Omental fat pad (tissue), 3 donors: ENCODE measurements at regions not wholly inside any gene's neighbourhood (a gene's known extent, or its start where the extent isn't known, plus 50 kb on each side); places are given as distances from the start of the nearest gene placed in this dataset.

Source experiments
- ATAC-seq: fragments of 150-250 bp; one replicate; pipeline ENCODE4 v1.9.1; 2016; ENCODE audit warnings: mild to moderate bottlenecking, moderate library complexity; ENCODE audit not compliant: low FRiP score
- DNase-seq: peaks from one replicate; pipeline ENCODE4 v3.0.0-alpha.2; 2019; ENCODE audit warnings: low spot score
- TF ChIP-seq, protein P1 (sequence below), 3 donors: fragments of 450-650 bp; IDR thresholded peaks; one replicate each; pipeline ENCODE4 v1.5.1; 2016 to 2017; ENCODE audit warnings: antibody characterized with exemption in 3 of 3, mild to moderate bottlenecking in 3 of 3, moderate library complexity in 2 of 3

DNA sequence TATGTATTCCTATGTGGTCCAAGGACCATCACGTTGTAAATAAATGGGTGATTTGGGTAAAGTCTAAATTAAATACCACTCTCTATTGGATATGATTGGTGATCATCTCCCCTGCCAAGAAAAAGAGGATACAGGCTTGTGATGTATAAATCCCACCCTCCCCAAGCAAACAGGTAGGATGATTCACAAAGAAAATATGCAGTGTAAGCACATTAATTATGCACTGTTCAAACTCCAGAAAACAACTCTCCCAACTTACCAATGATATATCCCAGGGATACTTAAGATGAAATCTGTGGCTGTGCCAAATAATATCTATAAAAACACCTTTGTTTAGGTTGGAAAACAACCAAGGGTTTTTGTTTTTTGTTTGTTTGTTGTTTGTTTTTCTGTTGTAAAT is 795.9 kb downstream of the XPNPEP1 start:
- TF ChIP-seq, protein P1, sequence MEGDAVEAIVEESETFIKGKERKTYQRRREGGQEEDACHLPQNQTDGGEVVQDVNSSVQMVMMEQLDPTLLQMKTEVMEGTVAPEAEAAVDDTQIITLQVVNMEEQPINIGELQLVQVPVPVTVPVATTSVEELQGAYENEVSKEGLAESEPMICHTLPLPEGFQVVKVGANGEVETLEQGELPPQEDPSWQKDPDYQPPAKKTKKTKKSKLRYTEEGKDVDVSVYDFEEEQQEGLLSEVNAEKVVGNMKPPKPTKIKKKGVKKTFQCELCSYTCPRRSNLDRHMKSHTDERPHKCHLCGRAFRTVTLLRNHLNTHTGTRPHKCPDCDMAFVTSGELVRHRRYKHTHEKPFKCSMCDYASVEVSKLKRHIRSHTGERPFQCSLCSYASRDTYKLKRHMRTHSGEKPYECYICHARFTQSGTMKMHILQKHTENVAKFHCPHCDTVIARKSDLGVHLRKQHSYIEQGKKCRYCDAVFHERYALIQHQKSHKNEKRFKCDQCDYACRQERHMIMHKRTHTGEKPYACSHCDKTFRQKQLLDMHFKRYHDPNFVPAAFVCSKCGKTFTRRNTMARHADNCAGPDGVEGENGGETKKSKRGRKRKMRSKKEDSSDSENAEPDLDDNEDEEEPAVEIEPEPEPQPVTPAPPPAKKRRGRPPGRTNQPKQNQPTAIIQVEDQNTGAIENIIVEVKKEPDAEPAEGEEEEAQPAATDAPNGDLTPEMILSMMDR (IDR thresholded peaks at IDR 0.05): no peak
- DNase-seq (no peak), ATAC-seq (no peak)

DNA sequence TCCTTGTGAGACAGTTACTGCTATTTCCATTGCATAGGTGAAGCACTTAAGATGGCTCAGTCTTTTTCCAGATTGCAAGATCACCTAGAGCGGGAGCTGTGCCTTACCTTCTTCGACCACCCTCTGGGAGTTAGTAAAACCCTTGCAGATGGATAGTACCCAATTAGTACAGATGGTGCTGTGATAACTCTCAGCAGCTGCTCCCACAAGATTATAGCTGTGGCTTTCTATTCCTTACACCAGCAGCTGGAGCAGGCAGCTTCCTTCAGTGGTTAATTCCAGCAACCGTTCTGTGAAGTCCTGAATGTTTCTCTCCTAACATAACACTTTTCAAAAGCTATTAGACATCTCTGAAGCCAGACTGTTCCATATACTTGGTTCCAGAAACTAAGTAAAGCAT is 796.8 kb downstream of the XPNPEP1 start:
- TF ChIP-seq, protein P1 (IDR thresholded peaks at IDR 0.05): no peak
- ATAC-seq (no peak), DNase-seq (no peak)

DNA sequence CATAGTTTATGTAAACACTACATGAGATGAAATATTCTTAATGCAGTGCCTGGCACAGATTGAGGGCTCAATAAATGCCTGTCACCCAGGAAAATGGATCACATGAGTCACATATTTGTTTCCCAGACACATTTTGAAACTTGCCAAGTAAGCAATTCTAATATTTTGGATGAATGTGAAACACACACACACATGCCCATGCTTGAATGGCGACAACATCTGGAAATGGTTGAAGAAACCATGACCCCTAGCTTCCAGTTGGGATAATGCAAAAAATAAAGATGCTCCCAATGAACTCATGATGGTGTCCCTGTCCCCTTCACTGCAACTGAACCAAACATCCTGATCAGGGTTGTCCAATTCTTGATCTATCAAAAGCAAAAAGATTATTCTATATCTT is 797.3 kb downstream of the XPNPEP1 start:
- TF ChIP-seq, protein P1 (IDR thresholded peaks at IDR 0.05): no peak
- DNase-seq: no peak

DNA sequence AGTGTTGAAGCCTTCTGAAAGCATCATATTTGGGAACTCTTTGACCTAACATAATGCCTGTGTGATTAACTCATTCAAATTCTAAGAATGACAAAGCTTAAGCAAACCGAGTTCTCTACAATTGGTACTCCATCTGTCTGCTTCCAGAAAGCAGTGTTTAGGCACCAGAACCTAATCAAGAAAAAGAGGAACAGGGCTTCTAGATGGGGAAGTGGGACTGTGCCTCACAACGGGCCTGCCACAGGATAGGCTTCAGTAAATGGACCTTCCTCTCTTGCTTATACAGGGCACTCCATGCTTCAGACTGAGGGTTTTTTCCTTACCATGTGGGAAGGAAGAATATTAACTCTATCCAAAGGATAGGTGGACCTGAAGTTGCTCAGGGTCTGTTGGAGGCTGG is 808.1 kb downstream of the XPNPEP1 start:
- DNase-seq (no peak), ATAC-seq (no peak)
- TF ChIP-seq, protein P1 (IDR thresholded peaks at IDR 0.05): no peak

More for the DNA sequence above, 797.3 kb downstream of the XPNPEP1 start:
- no peak for ATAC-seq

DNA sequence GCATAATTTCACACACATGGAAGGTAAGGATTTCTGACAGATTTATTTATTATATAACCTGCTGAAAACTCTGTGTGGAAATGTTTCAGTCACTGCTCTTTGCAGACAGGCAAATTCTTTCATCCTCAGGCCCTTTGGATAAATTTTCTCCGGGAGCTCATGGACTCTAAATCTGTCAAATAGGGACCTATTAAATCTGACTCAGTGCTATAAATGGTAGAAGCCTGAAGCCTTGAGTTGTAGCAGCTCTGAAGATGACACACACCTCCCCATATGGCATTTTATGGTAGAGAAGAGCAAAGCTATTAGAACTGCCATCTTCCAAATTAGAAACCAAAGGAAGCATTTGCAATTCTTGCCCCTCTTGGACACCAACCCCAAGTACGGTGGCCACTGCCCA is 808.7 kb downstream of the XPNPEP1 start:
- DNase-seq (no peak), ATAC-seq (no peak)
- TF ChIP-seq, protein P1 (IDR thresholded peaks at IDR 0.05): no peak

DNA sequence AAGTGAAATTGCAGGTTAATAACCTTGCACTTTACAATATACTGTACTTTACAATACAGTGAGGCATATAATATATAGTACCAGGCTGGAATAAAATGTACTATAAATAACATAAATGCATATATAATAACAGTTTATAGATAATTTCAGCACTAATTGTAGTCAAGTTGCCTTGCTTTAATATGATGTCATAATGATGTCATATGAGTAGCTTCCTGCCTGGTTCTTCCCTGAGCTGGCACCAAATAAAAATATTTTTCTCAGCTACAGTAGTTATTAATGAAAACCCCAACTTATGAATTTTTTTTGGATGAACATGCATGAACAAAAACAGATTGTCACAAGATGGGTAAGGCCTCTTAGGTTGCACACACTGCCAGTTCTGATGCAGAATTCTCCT is 816.7 kb downstream of the XPNPEP1 start:
- ATAC-seq: no peak
- TF ChIP-seq, protein P1 (IDR thresholded peaks at IDR 0.05): no peak

DNA sequence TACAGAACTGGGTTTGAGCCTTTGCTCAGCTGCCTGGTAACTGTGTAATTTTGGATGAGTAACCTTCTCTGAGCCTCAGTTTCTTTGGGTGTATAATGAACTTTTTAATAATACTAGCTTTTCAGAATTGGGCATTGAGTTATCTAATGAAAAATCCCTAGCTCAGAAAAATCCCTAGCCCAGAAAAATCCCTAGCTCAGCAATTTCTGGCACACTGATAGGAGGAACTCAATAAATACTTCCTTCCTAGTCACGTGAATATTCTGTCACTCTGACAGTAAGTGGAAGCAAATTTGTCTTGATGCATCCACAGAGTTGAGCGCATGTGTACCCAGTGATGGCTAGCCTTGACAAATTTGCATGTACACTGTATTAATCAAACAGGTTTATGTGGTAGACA is 817.6 kb downstream of the XPNPEP1 start:
- no peak for ATAC-seq
- DNase-seq: no peak
- TF ChIP-seq, protein P1 (IDR thresholded peaks at IDR 0.05): no peak

More for the DNA sequence above, 816.7 kb downstream of the XPNPEP1 start:
- no peak for DNase-seq
